Activated CD8-positive, alpha-beta memory T cell treated with anti-CD3 and anti-CD28 coated beads, Interleukin-2, amount 50 U/mL, for 48 hours (primary cell): ENCODE measurements at regions not wholly inside any gene's neighbourhood (a gene's known extent, or its start where the extent isn't known, plus 50 kb on each side); places are given as distances from the start of the nearest gene placed in this dataset.
"Not testable (repeated sequence)": the region's sequence is repeated elsewhere in the genome, so short reads cannot be mapped to it uniquely, and the experiment has no call there.

Source experiments
- DNase-seq: peaks from one replicate; pipeline ENCODE4 v3.0.0-alpha.2; 2020

DNA sequence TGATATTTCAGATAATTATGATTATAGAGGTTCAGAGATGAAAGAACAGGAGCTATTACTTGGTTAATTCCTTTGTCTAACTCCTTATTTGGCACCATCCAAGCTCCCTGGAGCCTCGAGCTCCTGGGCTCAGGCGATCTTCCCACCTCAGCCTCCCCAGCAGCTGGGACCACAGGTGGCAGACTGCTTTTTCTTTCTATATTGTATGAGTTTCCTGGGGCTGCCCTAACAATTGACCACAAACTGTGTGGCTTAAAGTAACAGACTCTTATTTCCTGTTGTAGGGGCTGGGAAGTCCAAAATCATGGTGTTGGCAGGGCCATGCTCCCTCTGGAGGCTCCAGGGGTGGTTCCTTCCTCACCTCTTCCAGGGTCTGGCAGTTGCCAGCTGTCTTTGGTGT, 163.3 kb upstream of the ADCY1 start:
- DNase-seq = no peak

DNA sequence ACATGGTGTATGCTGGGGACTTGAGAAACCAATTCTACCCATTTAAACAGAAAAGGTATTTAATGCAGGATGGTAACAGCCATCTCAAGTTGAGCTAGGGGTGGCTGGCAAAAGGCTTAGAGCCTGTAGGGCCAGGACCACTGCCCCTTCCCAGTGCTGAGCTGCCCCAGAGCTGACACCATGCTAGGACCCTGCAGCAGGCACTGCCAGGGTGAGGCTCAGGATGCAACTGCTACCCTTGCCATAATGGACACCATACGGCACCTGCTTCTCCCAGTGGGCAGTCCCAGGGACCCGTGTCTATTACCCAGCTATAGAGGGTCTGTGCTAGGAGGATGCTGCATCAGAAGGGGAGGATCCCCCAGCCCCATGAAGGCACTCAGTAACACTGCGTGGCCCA, 160.7 kb upstream of the ADCY1 start:
- no peak for DNase-seq

DNA sequence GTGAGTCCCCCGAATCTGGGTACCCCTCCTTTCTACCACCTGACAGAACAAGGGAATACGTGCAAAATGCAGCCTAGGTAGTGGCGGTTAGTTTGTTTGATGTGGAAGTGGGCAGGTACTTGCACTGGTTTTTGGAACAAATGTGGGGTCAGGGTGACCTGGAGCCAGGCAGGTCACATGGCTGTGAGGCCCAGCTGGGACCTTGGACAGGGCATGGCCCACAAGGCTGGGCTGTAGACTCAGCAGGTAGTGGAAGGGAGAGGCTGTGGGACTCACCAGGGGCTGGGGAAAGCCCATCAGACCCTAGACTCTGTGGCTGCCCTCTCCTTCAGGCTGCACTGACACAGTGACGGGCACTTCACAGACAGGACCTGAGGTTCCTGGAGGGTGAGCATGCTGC, 159.9 kb upstream of the ADCY1 start:
- DNase-seq = no peak

DNA sequence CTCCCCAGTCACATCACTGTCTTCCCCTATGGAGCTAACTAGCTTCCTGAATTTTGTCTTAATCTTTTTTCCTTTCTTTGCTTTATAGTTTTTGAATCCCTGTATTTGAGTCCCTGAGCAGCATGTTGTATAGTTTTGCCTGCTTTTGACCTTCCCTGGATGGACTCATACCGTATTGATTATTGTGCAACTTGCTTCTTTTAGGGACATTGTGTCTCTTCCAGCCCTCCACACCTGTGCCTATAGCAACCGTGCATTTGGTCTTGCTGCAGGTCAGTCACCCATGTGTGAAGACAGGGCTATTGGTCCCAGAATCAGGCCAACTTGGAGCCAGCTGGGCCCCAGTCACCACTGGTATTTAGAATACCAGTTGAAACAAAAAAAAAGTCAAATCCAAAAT, 158.9 kb upstream of the ADCY1 start:
- no peak for DNase-seq

DNA sequence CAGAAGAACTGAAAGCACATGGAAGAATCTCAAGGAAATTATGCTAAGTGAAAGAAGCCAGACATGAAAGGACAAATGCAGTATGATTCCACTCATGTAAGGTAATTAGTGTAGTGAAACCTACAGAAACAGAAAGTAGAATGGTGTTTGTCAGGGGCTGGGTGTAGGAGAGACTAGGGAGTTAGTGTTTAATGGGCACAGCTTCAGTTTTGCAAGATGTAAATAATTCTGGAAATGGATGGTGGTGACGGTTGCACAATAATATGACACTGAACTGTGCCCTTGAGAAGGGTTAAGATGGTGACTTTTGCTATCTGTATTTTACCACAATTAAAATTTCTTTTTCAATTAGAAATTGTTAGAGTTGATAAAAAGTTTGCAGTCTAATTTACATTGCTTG, 157.3 kb upstream of the ADCY1 start:
- DNase-seq = no peak

DNA sequence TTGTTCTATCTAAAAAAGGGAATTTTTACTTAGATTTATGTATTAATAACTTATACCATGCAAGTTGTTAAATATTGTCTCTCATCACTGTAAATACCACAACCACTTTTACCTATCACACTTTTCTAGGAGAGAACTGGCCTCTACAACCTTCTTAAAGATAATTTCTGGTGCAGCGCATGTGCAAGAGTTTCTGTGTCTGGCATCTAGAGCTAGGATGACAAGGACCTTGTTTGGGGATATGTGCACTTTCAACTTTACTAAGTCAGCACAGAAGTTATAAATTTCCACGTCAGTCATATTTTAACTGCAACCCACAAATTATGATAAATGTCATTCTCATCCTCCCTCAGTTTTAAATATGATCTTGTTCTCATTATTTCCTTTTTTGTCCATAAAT, 156.9 kb upstream of the ADCY1 start:
- no peak for DNase-seq

DNA sequence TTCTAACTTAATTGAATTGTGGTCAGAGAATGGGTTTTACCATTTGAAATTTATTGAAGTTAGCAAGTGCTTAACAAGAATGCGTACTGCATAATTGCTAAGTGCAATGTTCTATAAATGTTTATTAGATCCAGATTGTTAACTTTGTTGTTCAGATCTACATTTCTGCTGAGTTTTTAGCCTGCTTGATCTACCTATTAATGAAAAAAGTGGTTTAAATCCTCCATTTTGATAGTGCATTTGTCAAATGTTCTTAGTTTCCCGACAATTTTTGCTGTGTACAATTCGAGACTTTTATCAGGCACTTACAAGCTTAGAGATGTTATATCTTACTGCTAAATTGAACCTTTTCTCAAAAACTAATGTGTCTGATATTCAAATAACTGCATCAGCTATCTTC, 156.4 kb upstream of the ADCY1 start:
- no peak for DNase-seq

DNA sequence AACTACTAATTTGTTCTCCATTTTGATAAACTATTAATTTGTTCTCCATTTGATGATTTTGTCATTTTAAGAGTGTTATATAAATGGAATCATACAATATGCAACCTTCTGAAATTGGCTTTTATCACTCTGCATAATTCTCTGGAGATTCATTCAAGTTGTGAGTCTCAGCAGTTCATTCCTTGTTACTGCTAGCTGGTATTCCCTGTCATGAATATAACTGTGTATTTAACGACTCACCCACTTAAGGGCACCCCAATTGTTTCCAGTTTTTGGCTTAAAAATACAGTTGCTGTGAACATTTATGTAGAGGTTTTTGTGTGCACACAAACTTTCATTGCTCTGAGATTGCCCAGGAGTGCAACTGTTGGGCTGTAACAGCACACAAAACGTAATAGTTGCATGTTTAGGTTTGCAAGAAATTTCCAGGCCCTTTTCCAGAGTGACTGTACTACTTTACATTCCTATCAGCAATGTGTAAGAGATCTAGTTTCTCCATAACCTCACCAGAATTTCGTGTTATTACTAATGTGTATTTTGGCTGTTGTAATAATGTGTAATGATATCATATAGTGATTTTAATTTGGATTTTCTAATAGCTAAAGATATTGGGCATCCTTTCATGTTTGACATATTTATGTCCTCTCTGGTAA, 153.2 kb upstream of the ADCY1 start:
- no peak for DNase-seq

DNA sequence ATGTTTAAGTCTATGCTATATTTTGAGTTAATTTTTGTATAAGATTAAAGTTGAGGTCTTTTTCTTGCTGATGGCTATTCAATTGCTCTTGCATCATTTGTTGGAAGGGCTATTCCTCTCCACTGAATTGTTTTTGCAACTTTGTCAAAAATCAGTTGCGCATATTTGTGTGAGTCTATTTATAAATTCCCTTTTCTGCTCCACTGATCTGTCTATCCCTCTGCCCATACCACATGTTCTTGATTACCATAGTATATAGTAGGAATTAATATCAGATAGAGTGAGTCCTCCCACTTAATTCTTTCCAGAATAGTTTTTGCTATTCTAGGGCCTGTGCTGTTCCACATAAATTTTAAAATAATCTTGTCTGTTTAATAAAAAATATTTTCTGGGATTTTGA, 152.4 kb upstream of the ADCY1 start:
- no peak for DNase-seq

DNA sequence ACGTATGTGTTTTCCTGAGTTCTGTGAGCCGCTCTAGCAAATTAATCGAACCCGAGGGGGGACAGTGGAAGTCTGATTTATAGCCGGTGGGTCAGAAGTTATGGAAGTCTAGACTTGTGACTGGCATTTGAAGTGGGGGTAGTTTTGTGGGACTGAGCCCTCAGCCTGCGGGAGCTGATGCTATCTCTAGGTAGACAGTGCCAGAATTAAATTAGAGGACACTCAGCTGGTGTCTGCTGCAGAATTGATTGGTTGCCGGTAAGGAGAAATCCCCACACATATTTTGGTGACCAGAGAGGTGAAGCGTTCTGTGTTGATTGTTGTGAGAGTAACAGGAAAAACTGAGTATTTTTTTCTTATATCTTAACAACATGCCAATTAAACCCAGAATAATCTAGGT, 143.8 kb upstream of the ADCY1 start:
- no peak for DNase-seq

DNA sequence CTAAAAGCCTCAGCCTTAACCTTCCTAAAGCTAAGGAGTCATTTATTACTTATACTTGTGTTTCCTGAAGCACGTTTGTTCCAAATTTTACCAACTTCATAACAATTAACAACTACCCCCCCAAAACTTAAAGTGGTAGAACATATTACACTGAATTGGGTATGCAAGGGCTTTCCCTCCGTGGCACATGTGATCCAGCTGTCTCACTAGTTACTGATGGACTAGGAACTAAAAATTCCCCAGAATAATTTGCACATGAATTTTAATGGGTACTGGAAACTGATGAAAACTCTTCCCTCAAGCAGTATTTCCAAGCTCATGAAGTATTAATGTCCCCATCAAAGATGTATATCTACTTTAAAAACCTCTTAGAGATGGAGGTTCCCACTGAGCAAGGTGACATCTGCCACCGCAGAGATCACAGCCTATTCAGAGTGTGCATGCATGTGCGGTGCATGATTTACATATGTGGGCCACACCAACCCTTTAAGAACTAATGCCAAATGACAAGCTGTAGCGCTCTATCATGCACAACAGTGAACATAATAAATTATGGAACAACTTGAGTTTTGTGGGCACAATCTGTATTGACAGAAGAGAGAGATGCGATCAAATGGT, 139.9 kb upstream of the ADCY1 start:
- DNase-seq = no peak

DNA sequence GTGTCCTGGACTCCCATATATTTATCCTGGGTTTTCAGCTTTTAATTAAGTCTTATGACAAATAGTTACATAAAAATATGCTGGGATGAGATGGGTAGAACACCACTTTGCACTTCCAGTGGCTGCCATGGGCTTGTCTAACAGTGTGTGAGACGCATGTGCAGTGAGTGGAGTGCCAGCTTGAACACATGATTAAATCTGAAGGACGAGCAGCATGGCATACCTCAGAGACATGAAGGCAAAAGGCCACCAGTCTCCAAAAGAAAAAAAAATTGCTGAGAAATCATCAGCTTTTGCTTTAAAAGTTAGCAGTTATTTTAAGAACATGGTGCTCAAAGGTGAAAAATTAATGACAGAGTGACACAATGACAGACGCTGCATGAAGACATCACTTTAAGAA, 139.0 kb upstream of the ADCY1 start:
- no peak for DNase-seq

DNA sequence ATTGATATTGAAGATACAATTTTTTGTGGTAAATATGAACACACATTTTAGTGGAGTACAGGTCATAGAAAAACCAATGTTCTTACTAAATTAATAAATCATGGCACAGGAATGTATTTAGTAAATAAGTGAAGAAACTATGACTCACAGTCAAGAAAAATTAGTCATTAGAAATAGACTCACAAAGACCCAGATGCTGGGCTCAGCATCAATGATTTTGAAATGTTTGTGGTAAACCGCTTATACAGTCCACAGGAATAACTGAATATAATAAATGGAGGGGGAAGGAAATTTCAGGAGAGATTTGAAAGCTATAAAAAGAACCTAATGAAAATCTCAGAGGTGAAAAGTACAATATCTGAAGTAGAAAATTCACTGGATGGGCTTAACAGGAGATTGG, 138.3 kb upstream of the ADCY1 start:
- DNase-seq = no peak

DNA sequence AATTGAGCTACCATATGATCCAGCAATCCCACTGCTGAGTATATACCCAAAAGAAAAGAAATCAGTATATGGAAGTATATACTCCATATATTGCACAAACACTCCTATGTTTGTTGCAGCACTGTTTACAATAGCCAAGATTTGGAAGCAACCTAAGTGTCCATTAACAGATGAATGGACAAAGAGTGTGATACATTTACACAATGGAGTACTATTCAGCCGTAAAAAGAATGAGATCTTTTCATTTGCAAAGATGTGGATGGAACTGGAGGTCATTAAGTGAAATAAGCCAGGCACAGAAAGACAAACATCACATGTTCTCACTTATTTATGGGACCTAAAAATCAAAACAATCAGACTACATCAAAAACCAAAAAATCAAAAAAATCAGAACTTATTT, 133.4 kb upstream of the ADCY1 start:
- not testable (repeated sequence) for DNase-seq

DNA sequence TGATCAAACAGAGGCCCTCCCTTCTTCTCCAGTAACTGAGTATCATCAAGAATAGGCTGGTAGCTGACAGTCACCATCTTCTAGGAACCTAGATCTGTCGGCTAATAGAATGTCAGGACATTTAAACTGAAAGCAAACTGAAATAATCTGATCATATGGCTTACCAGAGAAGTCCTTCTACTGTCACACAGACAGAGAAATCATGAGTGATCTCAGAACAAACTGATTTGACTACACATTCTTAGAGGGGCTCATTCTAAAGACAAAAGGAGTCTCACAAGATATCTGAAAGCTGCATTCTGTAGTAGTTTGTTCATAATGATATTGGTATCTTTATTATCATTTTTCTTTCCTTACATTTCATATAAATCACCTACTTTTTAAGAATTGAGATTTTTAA, 130.9 kb upstream of the ADCY1 start:
- DNase-seq = no peak

DNA sequence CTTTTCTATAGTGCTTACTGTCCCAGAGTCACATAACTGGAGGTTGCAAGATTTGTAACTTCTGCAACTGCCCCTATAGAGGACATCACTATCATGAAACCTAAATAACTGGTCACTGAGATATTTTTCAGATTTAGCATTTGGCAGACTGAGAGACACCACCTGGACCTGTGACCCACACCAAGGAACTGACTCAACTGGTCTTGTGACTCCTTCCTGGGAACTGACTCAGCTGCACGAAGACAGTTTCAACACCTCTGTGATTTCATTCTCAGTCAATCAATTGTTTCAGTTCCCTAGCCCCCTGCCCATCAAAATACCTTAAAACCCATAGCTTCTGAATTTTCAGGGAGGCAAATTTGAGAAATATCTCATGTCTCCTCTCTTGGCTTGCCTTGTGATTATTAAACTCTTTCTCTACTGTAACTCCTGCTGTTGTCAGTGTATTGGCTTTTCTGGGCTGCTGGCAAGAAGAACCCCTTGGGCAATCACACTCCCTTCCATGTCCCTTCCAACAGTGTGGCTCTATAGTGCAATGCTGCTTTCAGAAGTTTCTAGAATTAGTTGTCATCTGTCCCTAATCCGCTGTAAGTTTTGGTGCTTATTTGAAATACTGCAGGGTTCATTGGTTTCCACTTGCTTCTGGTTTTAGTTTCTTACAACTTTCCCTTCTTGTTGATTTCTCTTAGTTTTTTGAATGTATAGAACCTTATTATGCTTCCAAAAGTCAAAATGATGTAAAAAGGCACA, 127.8 kb upstream of the ADCY1 start:
- DNase-seq = no peak

DNA sequence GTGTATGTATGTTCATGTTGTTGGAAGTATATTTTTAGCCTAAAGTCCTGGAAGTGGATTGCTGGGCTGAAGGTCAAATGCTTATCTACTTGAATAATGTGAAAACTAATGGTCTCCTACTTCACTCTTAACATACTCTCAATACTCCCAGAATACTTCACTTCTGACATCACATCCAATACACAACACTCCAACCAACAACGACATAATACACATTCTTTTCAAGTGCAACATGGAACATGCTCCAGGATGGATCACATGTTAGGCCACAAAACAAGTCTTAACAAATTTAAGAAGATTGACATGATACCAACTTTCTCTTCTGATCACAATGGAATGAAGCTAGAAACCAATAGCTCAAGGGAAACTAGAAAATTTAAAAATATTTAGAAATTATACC, 126.9 kb upstream of the ADCY1 start:
- DNase-seq = no peak

DNA sequence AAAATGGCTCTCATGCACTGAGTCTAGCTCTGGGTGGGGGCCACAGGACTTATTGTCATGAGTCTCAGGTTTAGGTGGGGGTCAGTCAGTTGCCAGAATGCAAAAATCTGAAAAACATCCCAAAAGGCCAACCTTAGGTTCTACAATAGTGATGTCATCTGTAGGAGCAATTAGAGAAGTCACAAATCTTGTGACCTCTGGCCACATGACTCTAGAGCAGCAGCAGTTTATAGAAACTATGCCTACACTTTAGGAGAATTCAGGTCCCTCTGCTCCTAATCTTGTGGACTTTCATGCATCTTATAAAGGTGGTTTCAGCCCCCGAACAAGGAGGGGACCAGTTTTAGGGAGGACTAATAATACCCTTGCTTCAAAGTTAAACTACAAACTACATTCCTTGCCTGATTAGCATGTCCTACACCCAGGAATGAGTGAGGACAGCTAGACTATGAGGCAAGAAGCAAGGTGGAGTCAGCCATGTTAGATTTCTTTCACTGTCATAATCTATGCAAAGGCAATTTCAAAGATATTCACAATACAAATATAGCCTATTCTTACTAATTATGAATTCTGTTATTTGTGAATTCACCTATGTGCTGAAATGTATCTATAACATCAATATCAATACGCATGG, 123.5 kb upstream of the ADCY1 start:
- no peak for DNase-seq

DNA sequence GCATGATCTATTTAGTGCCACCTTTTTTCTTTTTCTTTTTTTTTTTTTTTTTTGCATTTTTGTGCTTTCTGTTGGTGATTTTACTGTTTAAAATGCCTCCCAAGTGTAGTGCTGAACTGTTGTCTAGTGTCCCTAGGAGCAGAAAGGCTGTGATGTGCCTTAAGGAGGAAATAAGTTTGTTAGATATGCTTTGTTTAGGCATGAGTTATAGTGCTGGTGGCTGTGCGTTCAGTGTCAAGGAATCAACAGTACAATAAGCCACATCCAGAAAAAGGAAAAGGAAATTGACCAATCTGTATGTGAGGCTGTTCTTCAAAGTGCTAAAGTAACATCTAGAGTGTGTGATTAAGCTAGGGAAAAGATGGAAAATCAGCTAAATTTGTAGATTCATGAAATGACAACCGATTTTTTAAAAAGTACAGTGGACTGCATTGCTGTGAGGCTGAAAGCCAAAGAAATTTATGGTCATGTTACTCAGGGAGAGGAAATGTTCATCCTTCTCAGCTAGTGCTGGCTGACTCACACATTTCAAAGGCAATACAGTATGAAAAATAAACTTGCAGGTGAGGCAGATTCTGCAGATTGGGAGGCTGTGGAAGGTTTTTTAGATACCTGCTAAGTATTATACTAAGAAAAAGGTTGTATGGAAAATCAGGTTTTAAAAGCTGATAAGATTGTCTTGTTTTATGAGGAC, 122.7 kb upstream of the ADCY1 start:
- no peak for DNase-seq

DNA sequence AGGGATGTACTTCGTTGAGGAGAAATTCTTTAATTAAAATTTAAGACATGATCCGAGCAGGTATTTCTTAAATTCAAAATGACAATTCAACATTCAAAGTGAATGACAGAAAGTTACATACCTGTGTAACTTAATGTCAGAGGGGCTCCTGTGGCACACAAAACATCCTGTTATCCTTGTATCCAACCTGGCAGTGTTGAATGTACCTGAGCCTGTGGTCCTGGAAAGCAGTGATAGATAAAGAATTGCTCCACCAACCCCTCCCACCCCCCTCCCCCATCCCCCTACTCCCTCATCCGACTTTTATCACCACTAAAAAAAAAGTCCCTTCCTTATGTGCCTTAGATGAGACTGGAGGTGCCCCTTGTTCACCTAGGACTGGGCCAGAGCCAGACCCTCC, 119.4 kb upstream of the ADCY1 start:
- DNase-seq = no peak

DNA sequence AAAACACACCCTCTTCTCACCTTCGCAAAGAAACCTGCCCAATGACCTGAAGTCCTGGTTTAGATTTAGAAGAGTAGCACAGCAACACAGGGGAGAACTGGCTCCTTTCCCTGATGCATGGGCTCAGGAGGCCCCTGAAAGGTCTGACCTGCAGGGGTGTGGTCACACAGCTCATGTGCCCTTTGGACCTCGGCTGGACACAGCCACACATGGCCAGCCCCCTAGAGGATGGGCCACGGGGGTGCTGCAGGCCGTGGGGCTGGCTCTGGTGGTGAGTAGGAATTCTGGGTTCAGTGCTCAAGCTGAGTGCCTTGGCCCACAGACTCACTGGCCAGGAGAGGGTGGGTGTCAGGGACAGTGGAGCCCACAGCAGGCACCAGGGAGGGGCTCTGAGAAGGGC, 118.5 kb upstream of the ADCY1 start:
- DNase-seq = no peak

DNA sequence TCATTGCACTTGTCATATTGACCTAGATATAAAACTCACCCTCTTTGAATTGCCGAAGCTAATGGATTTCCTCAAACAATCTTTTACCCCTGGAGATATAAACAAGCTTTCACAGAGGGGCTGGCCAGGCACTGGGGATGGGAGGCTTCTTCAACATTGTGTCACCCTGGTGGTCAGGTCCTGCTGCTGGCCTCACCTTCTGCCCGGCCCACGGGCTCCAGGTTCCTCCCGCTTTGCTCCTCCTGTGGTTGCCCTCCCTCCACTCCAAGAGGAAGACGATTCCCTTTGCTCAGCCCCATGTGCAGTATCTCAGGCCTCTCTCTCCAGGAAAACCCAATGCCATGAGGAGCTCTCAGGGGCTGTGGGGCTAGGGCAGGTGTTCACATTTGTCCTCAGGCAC, 118.1 kb upstream of the ADCY1 start:
- DNase-seq = no peak

DNA sequence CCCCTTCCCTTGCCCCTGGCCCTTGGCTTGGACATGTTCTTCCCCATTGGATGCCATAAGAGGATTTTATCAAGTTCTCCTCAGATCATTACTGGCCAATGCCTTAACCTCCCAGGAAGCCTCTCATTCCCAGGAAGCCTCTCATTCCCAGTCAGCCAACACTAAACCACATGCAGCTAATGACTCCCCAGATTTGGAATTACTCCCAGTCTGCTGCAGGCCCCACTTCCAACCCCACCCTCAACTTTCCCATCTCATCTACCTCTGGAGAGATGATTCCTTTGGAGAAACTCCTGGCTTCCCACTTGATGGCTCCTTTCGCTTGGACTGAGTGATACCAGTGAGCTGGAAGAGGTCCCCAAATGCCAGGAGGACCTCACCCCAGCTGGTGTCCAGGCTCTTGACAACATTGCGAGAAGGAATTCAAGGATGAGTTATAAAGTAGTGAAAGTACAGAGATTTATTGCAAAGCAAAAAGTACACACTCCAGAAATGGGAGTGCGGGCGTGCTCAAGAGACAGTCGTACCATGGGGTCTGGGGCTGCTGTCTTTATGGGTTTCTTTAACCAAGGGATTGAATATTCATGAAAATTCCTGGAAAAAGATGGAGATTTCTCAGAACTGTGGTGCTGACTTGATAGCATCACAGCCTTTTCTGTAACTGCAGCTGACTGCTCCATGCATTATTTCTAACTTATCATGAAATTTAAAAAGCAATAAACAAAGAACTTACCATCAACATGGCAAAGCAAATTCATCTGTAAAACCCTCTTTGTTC, 117.2 kb upstream of the ADCY1 start:
- DNase-seq = no peak
